ENCODE measurements at regions not wholly inside any gene's neighbourhood (a gene's known extent, or its start where the extent isn't known, plus 50 kb on each side); places are given as distances from the start of the nearest gene placed in this dataset.

- H3K4me2 ChIP-seq: no peak overlapping the region
- no peaks in the 10 kb centered on the region for H3K36me3 Mint-ChIP-seq (ENCODE audit: low read depth)
- no peaks in the 10 kb centered on the region for H3K79me2 ChIP-seq (replicated peaks; ENCODE audit: insufficient read depth)
- H3K27ac Mint-ChIP-seq: no peak overlapping the region
- H3K4me1 ChIP-seq (ENCODE audit: insufficient read depth): peaks cover 41% of the 10 kb centered on the region
- no peak overlapping the region for H3K27ac ChIP-seq (ENCODE audit: low read depth)
- no peak for ATAC-seq
- H3K27me3 Mint-ChIP-seq (ENCODE audit: insufficient read depth, low read depth, poor library complexity): peaks cover 9% of the 10 kb centered on the region
- no peaks in the 10 kb centered on the region for H4K20me1 ChIP-seq (replicated peaks; ENCODE audit: insufficient read depth)
- no peak overlapping the region for H3K4me3 Mint-ChIP-seq
- H3K4me3 ChIP-seq: no peak overlapping the region
- no peaks in the 10 kb centered on the region for H3F3A ChIP-seq (replicated peaks; ENCODE audit: low read depth)
- H2AFZ ChIP-seq: no peak overlapping the region
- H3K9me3 Mint-ChIP-seq: no peaks in the 10 kb centered on the region
- no peaks in the 10 kb centered on the region for H3K27me3 ChIP-seq (ENCODE audit: insufficient read depth)
- peaks cover 43% of the 10 kb centered on the region for H3K4me1 Mint-ChIP-seq
- TF ChIP-seq EZH2 (IDR thresholded peaks at IDR 0.05; ENCODE audit: low read depth, unreplicated experiment) (no peak), POLR2AphosphoS5 (IDR thresholded peaks at IDR 0.05; ENCODE audit: low read depth) (no peak), ZNF114 (CRISPR knock-in tag; IDR thresholded peaks at IDR 0.05) (no peak), ZNF331 (CRISPR knock-in tag; IDR thresholded peaks at IDR 0.05; ENCODE audit: low read depth) (no peak), ZNF462 (CRISPR knock-in tag; IDR thresholded peaks at IDR 0.05) (no peak), JUNB (IDR thresholded peaks at IDR 0.05; ENCODE audit: unreplicated experiment) (no peak), EZH2phosphoT487 (IDR thresholded peaks at IDR 0.05; ENCODE audit: unreplicated experiment) (no peak), ETS1 (IDR thresholded peaks at IDR 0.05) (no peak), CREB1 (CRISPR knock-in tag; IDR thresholded peaks at IDR 0.05; ENCODE audit: low read depth) (no peak)
- no peak for DNase-seq (ENCODE audit: low spot score)
- H3K36me3 ChIP-seq (ENCODE audit: insufficient read depth): no peaks in the 10 kb centered on the region; the same call in 1 of the 2 replicates
- H3K9me2 ChIP-seq (ENCODE audit: insufficient read depth): peaks cover 17% of the 10 kb centered on the region
Measured at GRCh38 chr1:157233131-157233530, 94.9 kb upstream of the ETV3 start.
